ENCODE measurements at regions not wholly inside any gene's neighbourhood (a gene's known extent, or its start where the extent isn't known, plus 50 kb on each side); places are given as distances from the start of the nearest gene placed in this dataset.

DNA sequence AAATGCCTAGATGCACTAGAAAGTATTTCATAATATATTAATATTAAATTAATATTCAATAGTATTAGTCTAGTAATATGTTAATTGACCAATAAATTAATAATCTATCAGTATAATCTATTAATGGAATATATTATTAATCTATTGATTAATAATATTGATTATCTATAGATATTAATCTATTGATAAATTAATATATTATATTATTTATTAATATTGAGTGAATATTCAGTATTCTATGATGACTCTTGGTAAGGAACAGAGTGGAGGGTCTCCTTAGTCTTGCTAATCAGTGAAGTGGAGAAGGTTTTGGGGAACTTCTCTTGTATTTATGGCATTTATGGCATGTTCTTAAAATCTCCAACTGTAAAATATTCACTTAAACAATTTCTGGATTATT lies 679.3 kb upstream of the FLRT2 start:
- Histone ChIP-seq H3K4me3 (no peak overlapping the region), H3K36me3 (ENCODE audit: insufficient read depth, low read length) (no peaks in the 10 kb centered on the region), H3K27ac (no peak overlapping the region), H3K9me3 (ENCODE audit: low read depth, low read length) (no peaks in the 10 kb centered on the region), H3K9ac (ENCODE audit: insufficient read length) (no peak overlapping the region)
- DNase-seq (ENCODE audit: low read depth, low spot score), result no peak
- TF ChIP-seq EZH2 (IDR thresholded peaks at IDR 0.05) (no peak), FOXP2 (optimal IDR thresholded peaks at IDR 0.05; ENCODE audit: control extremely low read depth, extremely low read length, insufficient read depth) (no peak), POLR2AphosphoS5 (IDR thresholded peaks at IDR 0.05; ENCODE audit: borderline replicate concordance, low read depth, low read length) (no peak)

DNA sequence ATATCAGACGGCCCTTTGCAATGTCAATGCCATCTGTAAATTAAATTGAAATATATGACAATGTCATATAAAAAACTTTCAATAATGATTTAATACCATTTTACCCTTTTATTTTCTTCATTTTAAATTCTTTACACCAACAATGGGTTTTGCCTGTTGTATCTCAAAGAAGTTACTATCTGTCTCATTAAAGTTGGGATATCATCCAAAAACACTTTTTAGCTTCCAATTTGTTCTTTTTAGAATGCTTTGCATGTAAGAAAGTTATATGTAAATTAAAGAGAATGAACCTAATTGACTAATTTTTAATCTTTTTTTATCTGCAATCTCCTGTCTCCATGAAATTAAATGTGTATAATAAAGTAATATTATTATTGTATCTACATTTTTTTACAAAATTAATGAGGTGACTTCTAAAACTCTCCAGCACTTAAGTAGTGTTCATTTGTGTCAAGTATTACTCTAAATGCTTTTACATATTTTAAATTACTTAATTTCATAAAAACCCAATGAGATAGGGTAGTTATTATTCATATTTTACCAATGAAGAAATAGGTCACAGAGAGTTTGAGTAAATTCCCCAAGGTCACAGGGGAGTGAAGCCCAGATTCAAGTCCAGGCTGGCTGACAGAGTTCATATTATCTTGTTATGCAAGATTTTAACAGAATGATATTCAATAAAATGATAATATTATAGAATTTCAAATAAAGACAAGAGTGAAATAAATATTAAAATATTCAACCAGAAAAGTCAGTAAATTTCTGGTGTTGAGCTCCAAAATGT lies 673.0 kb upstream of the FLRT2 start:
- Histone ChIP-seq H3K27ac (no peak overlapping the region), H3K4me3 (no peak overlapping the region), H3K9ac (ENCODE audit: insufficient read length) (no peak overlapping the region), H3K9me3 (ENCODE audit: low read depth, low read length) (no peaks in the 10 kb centered on the region), H3K36me3 (ENCODE audit: insufficient read depth, low read length) (no peaks in the 10 kb centered on the region)
- TF ChIP-seq FOXP2 (optimal IDR thresholded peaks at IDR 0.05; ENCODE audit: control extremely low read depth, extremely low read length, insufficient read depth) (no peak), EZH2 (IDR thresholded peaks at IDR 0.05) (no peak), POLR2AphosphoS5 (IDR thresholded peaks at IDR 0.05; ENCODE audit: borderline replicate concordance, low read depth, low read length) (no peak)
- DNase-seq (ENCODE audit: low read depth, low spot score), result no peak

- no peak for DNase-seq (ENCODE audit: low read depth, low spot score)
- TF ChIP-seq EZH2 (IDR thresholded peaks at IDR 0.05) (no peak), FOXP2 (optimal IDR thresholded peaks at IDR 0.05; ENCODE audit: control extremely low read depth, extremely low read length, insufficient read depth) (no peak), POLR2AphosphoS5 (IDR thresholded peaks at IDR 0.05; ENCODE audit: borderline replicate concordance, low read depth, low read length) (no peak)
- H3K9ac ChIP-seq (ENCODE audit: insufficient read length), result no peak overlapping the region
- H3K4me3 ChIP-seq, result no peak overlapping the region
- no peaks in the 10 kb centered on the region for H3K36me3 ChIP-seq (ENCODE audit: insufficient read depth, low read length)
- no peak overlapping the region for H3K27ac ChIP-seq
- no peaks in the 10 kb centered on the region for H3K9me3 ChIP-seq (ENCODE audit: low read depth, low read length)
Observed at GRCh38 chr14:84857571-84857970, 672.4 kb upstream of the FLRT2 start.

DNA sequence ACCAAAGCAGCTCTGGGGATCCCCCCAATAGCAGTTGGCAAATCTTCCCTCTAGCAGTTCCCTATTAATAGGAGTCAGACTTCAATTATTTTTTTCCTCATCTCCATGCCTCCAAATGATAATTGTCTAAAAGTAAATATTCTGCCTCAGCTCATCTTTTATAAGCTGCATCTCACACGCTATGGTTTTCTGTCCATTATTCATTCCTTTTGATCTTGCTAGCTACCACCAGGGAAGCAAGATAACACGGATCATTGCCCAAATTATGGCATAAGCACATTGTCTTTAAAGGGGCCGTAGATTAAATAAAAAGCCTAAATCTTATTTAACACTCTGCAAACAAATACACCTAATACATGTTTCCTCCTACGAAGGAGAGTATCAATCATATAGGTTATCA lies 670.8 kb upstream of the FLRT2 start:
- no peak overlapping the region for H3K27ac ChIP-seq
- no peak for TF ChIP-seq POLR2AphosphoS5 (IDR thresholded peaks at IDR 0.05; ENCODE audit: borderline replicate concordance, low read depth, low read length)
- DNase-seq (ENCODE audit: low read depth, low spot score), result no peak
- no peak overlapping the region for H3K4me3 ChIP-seq
- H3K9ac ChIP-seq (ENCODE audit: insufficient read length), result no peak overlapping the region
- no peaks in the 10 kb centered on the region for H3K9me3 ChIP-seq (ENCODE audit: low read depth, low read length)
- no peaks in the 10 kb centered on the region for H3K36me3 ChIP-seq (ENCODE audit: insufficient read depth, low read length)

- Histone ChIP-seq H3K9me3 (ENCODE audit: low read depth, low read length) (no peaks in the 10 kb centered on the region), H3K9ac (ENCODE audit: insufficient read length) (no peak overlapping the region), H3K36me3 (ENCODE audit: insufficient read depth, low read length) (no peaks in the 10 kb centered on the region), H3K27ac (no peak overlapping the region), H3K4me3 (no peak overlapping the region)
- DNase-seq (ENCODE audit: low read depth, low spot score), result no peak
- TF ChIP-seq EZH2 (IDR thresholded peaks at IDR 0.05) (no peak), FOXP2 (optimal IDR thresholded peaks at IDR 0.05; ENCODE audit: control extremely low read depth, extremely low read length, insufficient read depth) (no peak), POLR2AphosphoS5 (IDR thresholded peaks at IDR 0.05; ENCODE audit: borderline replicate concordance, low read depth, low read length) (no peak)
Observed at GRCh38 chr14:84864548-84865271, 665.2 kb upstream of the FLRT2 start.

DNA sequence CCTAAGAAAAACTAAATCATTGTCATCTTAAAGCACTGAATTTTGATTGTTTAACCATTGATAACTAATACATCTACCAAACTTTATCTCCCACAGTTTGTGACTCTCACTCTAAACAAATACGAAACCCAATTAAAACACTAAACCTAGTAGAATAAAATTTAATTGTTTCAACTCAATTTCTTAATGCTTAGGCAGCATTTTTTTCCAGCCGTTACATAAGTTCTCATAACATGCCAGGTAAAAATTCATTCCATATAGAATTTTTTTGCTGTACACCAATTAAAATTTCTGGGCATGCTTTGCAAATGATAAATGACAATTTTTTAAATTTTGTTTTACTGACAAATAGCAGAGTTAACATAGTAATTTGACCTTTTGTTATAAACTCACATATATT lies 658.2 kb upstream of the FLRT2 start:
- H3K9ac ChIP-seq (ENCODE audit: insufficient read length), result no peak overlapping the region
- DNase-seq (ENCODE audit: low read depth, low spot score), result no peak
- H3K36me3 ChIP-seq (ENCODE audit: insufficient read depth, low read length), result no peaks in the 10 kb centered on the region
- H3K27ac ChIP-seq, result no peak overlapping the region
- H3K4me3 ChIP-seq, result no peak overlapping the region
- no peaks in the 10 kb centered on the region for H3K9me3 ChIP-seq (ENCODE audit: low read depth, low read length)
- TF ChIP-seq POLR2AphosphoS5 (IDR thresholded peaks at IDR 0.05; ENCODE audit: borderline replicate concordance, low read depth, low read length) (no peak), EZH2 (IDR thresholded peaks at IDR 0.05) (no peak), FOXP2 (optimal IDR thresholded peaks at IDR 0.05; ENCODE audit: control extremely low read depth, extremely low read length, insufficient read depth) (no peak)

- Histone ChIP-seq H3K9ac (ENCODE audit: insufficient read length) (no peak overlapping the region), H3K36me3 (ENCODE audit: insufficient read depth, low read length) (no peaks in the 10 kb centered on the region), H3K27ac (no peak overlapping the region), H3K4me3 (no peak overlapping the region), H3K9me3 (ENCODE audit: low read depth, low read length) (no peaks in the 10 kb centered on the region)
- TF ChIP-seq FOXP2 (optimal IDR thresholded peaks at IDR 0.05; ENCODE audit: control extremely low read depth, extremely low read length, insufficient read depth), result no peak
- TF ChIP-seq EZH2 (IDR thresholded peaks at IDR 0.05), result no peak
- TF ChIP-seq POLR2AphosphoS5 (IDR thresholded peaks at IDR 0.05; ENCODE audit: borderline replicate concordance, low read depth, low read length), result no peak
- no peak for DNase-seq (ENCODE audit: low read depth, low spot score)
Observed at GRCh38 chr14:84874436-84874835, 655.5 kb upstream of the FLRT2 start.

GRCh38 chr14:84877061-84877460 lies 652.9 kb upstream of the FLRT2 start:
- Histone ChIP-seq H3K36me3 (ENCODE audit: insufficient read depth, low read length) (no peaks in the 10 kb centered on the region), H3K4me3 (no peak overlapping the region), H3K9ac (ENCODE audit: insufficient read length) (no peak overlapping the region), H3K27ac (no peak overlapping the region), H3K9me3 (ENCODE audit: low read depth, low read length) (no peaks in the 10 kb centered on the region)
- no peak for DNase-seq (ENCODE audit: low read depth, low spot score)
- TF ChIP-seq POLR2AphosphoS5 (IDR thresholded peaks at IDR 0.05; ENCODE audit: borderline replicate concordance, low read depth, low read length) (no peak), EZH2 (IDR thresholded peaks at IDR 0.05) (no peak), FOXP2 (optimal IDR thresholded peaks at IDR 0.05; ENCODE audit: control extremely low read depth, extremely low read length, insufficient read depth) (no peak)
